Stomach (tissue), 4 donors: ENCODE measurements at regions not wholly inside any gene's neighbourhood (a gene's known extent, or its start where the extent isn't known, plus 50 kb on each side); places are given as distances from the start of the nearest gene placed in this dataset.

Experiments
- POLR2A ChIP-seq, 4 donors: fragments of 450-650 bp; IDR thresholded peaks; one replicate each; pipeline ENCODE4 v1.6.1; 2016; ENCODE audit warnings: antibody characterized with exemption in 4 of 4, control low read depth in 2 of 4, mild to moderate bottlenecking in 1 of 4, moderate library complexity in 1 of 4
- POLR2AphosphoS5 ChIP-seq, 3 donors: sonication (generic); formaldehyde crosslinking; IDR thresholded peaks; one replicate each; pipeline ENCODE4 v1.6.1; 2016; ENCODE audit warnings: antibody characterized with exemption in 3 of 3
- TF ChIP-seq, protein P1 (sequence below), 7 experiments: fragments of 450-650 bp in 4 of 7; fragments of 200-600 bp in 3 of 7; sonication (generic) in 3 of 7; IDR thresholded peaks; one replicate each; pipeline ENCODE4 v1.5.1; 2016 to 2019; ENCODE audit warnings: antibody characterized with exemption in 7 of 7, control low read depth in 2 of 7, mild to moderate bottlenecking in 1 of 7

DNA sequence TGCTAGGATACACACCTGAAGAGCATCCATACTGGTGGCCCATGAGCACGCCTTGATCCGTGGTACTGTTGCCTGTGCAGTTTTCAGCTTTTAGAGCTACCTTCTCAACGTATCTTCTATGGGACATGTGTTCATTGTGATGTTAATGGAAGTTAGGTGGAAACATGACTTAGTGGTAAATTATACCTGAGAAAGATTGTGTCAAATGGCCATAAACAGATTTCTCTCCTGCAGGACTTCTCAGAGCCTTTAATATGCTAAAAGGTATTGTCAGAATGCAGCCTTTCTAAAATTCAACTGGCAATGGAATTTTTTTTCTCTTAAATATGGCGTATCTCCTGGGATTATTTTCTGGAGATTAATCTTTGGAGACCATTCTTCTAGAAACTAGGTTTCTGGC is 148.5 kb downstream of the CDC5L start:
- TF ChIP-seq POLR2A (IDR thresholded peaks at IDR 0.05) (no peak), POLR2AphosphoS5 (IDR thresholded peaks at IDR 0.05) (no peak)
- TF ChIP-seq, protein P1, sequence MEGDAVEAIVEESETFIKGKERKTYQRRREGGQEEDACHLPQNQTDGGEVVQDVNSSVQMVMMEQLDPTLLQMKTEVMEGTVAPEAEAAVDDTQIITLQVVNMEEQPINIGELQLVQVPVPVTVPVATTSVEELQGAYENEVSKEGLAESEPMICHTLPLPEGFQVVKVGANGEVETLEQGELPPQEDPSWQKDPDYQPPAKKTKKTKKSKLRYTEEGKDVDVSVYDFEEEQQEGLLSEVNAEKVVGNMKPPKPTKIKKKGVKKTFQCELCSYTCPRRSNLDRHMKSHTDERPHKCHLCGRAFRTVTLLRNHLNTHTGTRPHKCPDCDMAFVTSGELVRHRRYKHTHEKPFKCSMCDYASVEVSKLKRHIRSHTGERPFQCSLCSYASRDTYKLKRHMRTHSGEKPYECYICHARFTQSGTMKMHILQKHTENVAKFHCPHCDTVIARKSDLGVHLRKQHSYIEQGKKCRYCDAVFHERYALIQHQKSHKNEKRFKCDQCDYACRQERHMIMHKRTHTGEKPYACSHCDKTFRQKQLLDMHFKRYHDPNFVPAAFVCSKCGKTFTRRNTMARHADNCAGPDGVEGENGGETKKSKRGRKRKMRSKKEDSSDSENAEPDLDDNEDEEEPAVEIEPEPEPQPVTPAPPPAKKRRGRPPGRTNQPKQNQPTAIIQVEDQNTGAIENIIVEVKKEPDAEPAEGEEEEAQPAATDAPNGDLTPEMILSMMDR (IDR thresholded peaks at IDR 0.05), result no peak
